Left cardiac atrium (tissue), 4 donors: ENCODE measurements at regions not wholly inside any gene's neighbourhood (a gene's known extent, or its start where the extent isn't known, plus 50 kb on each side); places are given as distances from the start of the nearest gene placed in this dataset.

Experiments used
- ATAC-seq, 2 donors: fragments of 200-7000 bp; cut with Tn5 transposase; one replicate each; pipeline ENCODE4 v1.9.1; 2020; ENCODE audit warnings: mild to moderate bottlenecking in 2 of 2, moderate library complexity in 2 of 2
- DNase-seq: peaks from one replicate; pipeline ENCODE4 v3.0.0-alpha.2; 2020
- intact Hi-C, 2 donors: fragments of 100-400 bp; cut with DNase I; formaldehyde crosslinking; loops; one replicate each; pipeline versions ENCODE4 v1.14.1 to v1.15.1; 2022 to 2023
- donor health status: DM: no; HTN: yes; CAD: no.
- donor health status: DM: no; HTN: yes; CAD: no; lungs with severe emphysema.
- donor health status: DM: yes; HTN: yes; CAD: no.
- donor health status: Dilated cardiomyopathy.

DNA sequence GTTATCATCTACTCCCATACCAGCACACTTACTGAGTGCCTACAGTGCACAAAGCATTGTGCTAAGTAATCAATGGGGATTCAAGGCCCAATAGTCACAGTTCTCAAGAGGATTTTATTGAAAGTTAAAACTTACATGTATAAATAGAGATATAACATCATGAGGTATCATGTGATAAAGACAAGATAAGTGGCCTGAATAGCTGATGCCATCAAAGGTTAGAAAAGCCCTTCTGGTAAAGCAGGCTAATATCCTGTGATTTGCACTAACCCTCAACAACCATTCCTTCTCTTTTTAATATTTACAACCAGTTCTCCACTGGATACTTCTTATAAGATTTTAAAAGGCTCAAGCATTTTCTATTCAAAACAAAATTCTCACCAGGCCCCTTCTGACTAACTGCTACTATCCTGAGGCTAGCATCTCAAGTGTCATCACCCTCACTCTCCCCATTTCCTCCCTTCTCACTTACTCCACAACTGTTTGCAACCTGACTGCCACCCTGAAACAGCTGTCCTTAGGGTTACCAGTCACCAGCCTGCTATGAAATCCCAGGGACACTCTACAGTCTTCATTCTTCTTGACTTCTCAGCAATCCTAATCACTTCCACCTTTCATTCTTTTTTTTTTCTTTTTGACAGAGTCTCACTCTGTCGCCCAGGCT lies 377.9 kb downstream of the ENC1 start:
- DNase-seq (no peak), ATAC-seq (no peak)
- intact Hi-C loops = no loop called here

DNA sequence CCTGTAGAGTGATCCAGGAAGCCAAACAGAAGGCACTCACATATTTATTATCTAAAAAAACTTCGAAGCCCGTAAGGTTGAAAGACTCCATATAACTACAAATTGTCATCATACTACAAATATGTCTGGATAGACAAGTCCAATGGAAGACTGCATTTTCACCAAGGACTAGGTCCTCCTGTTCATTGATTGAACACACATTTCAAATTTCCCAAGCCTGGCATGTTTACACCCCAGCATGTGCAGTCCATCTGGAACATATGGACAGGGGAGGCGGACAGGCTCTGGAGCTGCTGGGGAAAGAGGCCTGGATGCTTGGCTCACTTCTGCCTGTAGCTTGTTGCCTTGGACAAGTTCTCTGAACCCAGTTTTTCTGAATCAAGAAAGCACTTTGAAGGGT lies 378.7 kb downstream of the ENC1 start:
- ATAC-seq (no peak), DNase-seq (no peak)
- intact Hi-C loops = no loop called here

DNA sequence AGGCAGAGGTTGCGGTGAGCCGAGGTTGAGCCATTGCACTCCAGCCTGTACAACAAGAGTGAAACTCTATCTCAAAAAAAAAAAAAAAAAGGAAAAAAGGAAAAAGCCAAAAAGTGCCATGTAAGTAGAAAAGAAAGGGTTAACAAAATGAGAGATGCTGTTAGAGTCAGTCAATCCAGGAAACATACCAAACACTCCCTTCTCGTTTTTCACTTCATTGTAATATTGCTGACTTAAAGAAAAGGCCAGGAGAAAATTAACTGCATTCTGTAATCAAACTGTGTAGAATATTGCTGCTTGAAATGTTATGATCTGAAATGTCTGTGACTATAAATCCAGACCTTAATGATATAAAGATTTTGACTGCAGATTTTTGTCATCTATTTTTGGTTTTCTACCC lies 379.1 kb downstream of the ENC1 start:
- ATAC-seq (no peak), DNase-seq (no peak)
- intact Hi-C loops = no loop called here

DNA sequence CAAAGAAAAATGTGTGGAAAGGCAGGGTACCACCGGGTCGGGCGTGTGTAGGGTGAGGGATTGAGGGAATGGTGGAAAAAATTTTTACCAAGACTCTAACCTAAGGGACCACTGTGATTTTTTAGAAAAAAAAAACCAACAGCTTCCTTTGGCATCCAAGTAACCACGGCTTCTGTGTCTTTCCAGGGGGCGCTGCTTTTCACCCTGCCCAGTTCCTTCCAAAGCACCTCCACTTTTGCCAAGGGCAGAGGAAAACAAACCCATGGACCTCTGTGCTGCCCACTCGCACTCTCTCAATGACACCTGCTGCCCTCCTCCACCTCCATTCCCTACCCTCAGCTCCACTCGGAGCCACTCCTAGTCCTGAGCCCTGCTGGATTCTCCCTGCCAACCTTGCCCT lies 381.0 kb downstream of the ENC1 start:
- intact Hi-C loops = no loop called here
- DNase-seq (no peak), ATAC-seq (no peak)

DNA sequence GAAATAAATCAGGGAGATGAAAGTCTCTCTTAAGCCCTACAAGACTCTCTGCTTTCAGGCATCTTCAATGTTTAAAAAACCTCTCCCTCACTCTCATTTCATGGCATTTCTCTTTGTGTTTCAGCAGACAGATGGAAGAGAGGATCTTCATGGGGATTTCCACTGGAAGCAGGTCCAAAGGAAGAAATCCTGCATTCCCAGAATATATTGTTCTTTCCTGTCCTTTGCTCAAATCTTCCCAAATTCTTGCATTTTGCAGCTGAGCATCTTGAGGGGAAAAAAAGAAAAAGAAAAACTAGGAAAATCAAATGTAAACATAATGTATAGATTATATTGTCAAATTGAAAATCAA lies 382.2 kb downstream of the ENC1 start:
- DNase-seq (no peak), ATAC-seq (no peak)
- intact Hi-C loops = no loop called here

DNA sequence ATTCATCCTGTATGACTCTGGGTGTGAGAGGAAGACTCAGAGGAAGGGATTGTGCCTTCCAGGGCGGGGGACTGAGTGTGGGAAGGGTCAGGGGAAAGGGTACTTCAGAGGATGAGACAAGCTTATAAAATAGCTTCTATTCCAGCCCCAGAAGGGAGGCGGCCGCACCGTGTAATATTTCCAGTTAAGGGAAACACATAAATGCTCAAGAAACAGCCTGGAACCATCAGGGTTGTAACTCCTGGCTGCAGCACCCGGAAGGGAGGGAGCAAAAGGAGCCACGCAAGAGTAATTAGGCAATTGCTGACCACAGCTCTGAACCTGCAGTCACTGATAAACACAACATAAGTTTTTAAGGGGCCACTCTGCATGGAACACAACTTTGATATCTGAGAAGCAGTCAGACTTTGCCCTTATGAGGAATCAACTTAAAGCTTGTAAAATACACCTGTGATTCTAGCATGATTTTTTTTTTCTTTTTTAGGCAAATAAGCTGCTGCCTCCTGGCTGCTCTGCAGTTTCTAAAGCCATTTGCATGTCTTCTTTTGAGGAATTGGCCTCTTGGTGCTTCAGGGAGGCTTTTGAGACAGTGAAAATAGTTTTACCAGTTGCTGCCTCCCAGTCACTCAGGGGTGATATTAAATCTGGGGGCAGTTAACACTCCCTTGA lies 382.7 kb downstream of the ENC1 start:
- ATAC-seq = peak; percentile 90 to 95
- intact Hi-C loops = no loop called here
- DNase-seq = peak; percentile 79

DNA sequence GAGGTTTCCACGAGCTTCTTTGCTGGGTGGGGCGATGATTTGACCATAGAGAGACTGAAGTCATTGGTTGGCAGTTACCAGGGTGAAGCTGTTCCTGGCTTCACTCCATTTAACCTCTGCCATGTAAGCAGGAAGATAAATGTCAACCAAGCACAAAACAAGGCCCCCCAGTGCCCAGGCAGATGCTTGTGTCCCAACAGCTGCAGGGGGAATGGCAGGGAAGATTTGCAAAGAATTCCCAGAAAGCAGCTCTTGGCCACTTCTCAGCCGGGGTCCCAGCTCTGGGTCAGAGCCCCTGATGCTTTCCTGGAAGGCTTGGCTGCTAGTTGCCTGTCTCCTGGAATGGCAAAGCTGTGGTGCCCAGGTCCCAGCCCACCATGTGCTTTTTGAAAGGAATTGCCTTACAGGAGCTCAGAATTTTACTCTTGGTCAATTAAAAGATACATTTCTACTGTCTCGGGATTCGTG lies 383.4 kb downstream of the ENC1 start:
- intact Hi-C loops = no loop called here
- DNase-seq = no peak
- peak; percentile 32 to 49 for ATAC-seq

DNA sequence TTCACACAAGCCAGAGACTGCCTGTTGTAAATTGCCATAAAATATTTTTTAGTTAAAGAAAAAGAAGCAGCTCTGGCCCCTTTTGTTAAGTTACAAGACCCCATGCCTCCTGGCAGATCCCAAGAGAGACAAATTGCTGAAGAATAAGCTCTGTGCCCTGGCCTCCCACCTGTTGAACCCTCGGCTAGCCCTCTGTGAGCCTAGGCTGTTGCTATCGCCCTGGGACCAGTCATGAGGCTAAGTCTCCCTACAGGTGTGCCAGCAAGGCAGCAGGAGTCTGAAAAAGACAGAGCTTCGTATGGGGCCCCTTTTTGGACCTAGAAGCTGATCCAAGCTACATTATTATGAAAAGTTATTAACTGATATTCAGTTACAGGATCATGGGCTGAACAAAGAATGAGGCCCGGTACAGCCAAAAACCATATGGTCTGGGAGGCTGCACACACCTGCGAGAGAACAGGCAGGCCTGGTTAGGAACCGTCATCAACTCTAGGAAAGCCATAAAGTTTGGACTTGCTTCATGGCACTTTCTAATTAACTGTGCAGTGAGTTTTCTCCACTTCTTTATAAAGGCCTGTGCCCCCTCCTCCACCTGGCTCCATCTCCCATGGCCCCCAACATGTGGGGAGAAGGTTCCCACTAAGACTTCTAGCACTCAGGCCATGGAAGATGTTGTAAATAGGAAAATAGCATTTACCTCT lies 384.7 kb downstream of the ENC1 start:
- no peak for ATAC-seq
- no peak for DNase-seq
- intact Hi-C loops = no loop called here

GRCh38 chr5:74254257-74254656 lies 386.3 kb downstream of the ENC1 start:
- ATAC-seq (no peak), DNase-seq (no peak)
- intact Hi-C loops = no loop called here

- intact Hi-C loops = no loop called here
- ATAC-seq (no peak), DNase-seq (no peak)
Observed at GRCh38 chr5:74252044-74252443, 388.5 kb downstream of the ENC1 start.

- ATAC-seq (peak; percentile 83 to 96), DNase-seq (peak; percentile 48)
- intact Hi-C loops = no loop called here
Observed at GRCh38 chr5:74251141-74252035, 389.1 kb downstream of the ENC1 start.

- intact Hi-C loops = no loop called here
- ATAC-seq (peak; percentile 17 to 66), DNase-seq (no peak)
Observed at GRCh38 chr5:74250304-74251102, 390.0 kb downstream of the ENC1 start.

DNA sequence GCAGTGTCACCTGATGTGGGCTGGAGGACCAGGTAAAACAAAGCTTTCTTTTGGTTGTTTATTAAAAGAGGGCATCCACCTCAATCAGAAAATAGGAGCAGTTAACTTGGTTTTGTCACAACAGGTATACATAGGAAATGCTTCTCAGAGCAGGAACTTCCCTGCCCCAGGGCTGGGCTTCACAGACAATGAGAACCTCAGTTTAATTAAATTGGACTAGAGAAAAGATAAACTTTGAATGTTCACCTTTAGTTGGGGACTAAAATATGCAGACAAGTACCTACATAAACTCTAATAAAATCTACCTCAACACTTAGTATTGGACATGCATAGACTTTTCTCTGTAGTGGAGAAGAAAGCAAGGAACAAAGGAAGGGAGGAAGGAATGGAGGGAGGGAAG lies 392.0 kb downstream of the ENC1 start:
- DNase-seq (no peak), ATAC-seq (no peak)
- intact Hi-C loops = no loop called here

DNA sequence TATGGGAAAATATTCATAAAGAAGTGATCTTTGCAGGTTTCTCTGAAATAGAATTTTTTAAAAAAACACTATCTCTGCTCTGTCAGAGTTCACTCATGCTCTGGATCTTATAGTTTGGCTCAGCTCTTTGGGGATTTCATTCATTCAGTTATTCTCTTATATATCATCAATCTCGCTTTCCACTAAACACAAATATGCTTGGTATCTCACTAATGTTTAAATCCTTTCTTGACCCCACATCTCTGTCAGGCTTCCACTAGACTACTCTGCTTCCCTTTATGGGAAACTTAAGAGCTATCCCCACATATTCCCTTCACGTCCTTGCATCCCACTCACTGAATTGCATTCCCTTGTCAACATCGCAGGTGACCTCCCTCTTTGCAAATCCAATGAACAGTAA lies 396.1 kb downstream of the ENC1 start:
- ATAC-seq (no peak), DNase-seq (no peak)
- intact Hi-C loops = no loop called here

DNA sequence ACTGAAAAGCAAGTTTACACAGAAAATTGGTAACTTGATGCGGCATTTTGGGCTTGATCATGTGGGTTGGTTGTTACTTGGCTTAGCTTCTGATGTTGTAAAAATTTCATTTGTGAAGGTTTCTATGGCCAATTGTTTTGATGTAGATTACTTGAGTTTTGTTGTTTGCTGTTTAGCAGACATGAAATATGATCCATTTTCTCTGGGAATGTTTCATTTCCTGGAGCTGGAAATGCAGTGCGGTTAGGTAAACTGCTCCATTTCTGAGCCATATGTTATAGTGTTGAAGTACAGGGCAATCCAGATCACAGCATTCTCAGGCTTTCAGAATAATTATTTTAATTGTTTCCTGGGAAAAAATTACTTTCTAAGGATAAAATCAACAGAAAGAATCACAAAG lies 396.9 kb downstream of the ENC1 start:
- DNase-seq = no peak
- intact Hi-C loops = no loop called here
- ATAC-seq = no peak

DNA sequence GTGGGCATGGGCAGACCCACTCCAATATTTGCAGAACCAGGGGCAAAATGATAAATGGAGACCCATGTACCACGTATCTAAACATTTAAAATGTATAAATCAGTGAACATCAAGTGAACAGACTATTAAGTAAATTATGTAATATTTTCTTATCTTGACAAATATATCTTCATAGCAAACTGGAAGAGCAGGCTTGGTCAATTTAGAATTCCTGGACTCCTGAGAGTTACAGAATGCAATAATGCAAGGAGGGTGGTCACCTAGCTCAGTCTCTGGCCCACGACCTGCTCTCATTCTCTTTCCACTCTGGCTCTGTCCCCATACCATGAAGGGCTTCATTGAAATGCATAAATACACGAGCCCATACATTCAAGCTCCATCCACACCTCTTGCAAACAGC lies 398.0 kb downstream of the ENC1 start:
- intact Hi-C loops = no loop called here

DNA sequence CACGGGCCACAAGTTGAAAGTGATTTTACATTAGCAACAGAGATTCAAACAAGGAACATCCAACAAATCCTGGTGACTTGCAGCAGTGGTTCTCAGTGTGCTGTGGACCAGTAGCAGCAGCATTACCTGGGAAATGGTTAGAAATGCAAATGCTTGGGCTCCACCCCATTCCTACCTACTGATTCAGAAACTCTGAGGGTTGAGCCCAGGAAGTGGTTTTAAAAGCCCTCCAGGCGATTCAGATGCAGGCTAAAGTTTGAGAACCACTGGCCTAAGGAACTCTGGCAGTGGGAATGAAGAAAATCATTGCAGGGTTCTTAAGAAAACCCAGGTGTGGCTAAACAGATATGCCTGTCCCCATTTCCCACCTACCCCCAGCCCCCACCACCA lies 398.8 kb downstream of the ENC1 start:
- DNase-seq = no peak
- intact Hi-C loops = no loop called here
- no peak for ATAC-seq

More for the DNA sequence above, 398.0 kb downstream of the ENC1 start:
- no peak for ATAC-seq
- no peak for DNase-seq

DNA sequence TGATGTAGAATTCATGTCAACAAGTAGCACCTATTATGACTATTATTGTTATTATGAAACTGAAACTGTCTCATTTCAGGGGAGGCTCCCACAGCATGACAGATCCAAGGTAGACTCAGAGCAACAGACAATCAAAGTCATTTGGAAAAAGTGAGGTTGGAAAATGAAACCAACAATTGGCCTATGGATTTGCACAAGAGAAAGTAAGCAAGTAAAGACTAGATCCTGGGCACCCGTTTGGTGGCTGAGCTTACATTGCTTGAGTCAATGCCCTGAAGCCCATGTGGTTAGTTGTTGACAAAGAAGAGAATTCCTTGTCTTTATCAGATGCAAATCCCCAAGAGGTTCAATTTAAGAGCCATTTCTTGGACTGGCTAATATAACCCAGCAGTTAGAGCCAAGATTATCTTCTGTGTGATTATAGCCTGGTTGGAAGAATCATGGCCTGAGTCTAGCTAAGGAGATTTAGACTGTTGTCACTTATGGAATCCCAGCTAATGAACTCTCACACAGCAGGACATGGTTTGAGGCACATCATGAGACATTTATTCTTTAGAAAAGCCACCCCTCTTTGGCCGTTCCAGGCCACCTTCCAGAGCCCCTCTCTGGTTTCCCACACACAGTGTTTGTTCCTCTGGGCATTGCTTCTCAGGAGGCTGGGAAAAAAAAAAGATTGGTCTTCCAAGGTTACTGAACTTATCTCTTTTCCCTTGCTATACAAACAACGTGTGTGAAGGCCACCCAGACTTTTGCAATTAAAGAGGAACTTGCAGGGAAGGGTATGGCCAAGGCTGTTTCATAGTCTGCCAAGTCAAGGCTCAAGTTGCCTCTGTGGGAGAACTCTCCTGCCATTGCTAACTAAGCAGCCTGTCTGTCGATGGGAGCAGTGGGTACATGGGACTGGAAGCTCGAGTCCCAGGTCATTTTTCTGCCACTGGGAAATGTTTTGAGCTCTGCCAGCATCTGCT lies 399.5 kb downstream of the ENC1 start:
- ATAC-seq (peak in 1 of 2 donors; percentile 44), DNase-seq (no peak)
- intact Hi-C loops = no loop called here
